Trophoblast cell (in vitro differentiated cells and primary cell): ENCODE measurements at regions not wholly inside any gene's neighbourhood (a gene's known extent, or its start where the extent isn't known, plus 50 kb on each side); places are given as distances from the start of the nearest gene placed in this dataset.
"Not testable (repeated sequence)": the region's sequence is repeated elsewhere in the genome, so short reads cannot be mapped to it uniquely, and the experiment has no call there.

ENCODE experiments used
- DNase-seq, 2 donors: peaks; one replicate each; pipeline ENCODE4 v3.0.0-alpha.2; 2016
- H2AFZ ChIP-seq: 2 replicates; pipeline ENCODE4 v1.6.1; 2013; ENCODE audit warnings: low read length, moderate library complexity, mild to moderate bottlenecking; ENCODE audit not compliant: insufficient read depth, poor library complexity
- H2AK5ac ChIP-seq: 2 replicates; pipeline ENCODE4 v1.6.1; 2013; ENCODE audit warnings: mild to moderate bottlenecking, low read length
- H2BK120ac ChIP-seq: 2 replicates; pipeline ENCODE4 v1.6.1; 2013; ENCODE audit warnings: low read length, mild to moderate bottlenecking, moderate library complexity; ENCODE audit not compliant: insufficient read depth, poor library complexity
- H2BK12ac ChIP-seq: 2 replicates; pipeline ENCODE4 v1.6.1; 2013; ENCODE audit warnings: mild to moderate bottlenecking, low read length, moderate library complexity
- H2BK5ac ChIP-seq: 2 replicates; pipeline ENCODE4 v1.6.1; 2013; ENCODE audit warnings: low read length, low read depth, moderate library complexity, mild to moderate bottlenecking; ENCODE audit not compliant: poor library complexity
- H3K14ac ChIP-seq: 2 replicates; pipeline ENCODE4 v1.6.1; 2013; ENCODE audit warnings: mild to moderate bottlenecking, low read length
- H3K18ac ChIP-seq: 2 replicates; pipeline ENCODE4 v1.6.1; 2013; ENCODE audit warnings: mild to moderate bottlenecking, low read length
- H3K23ac ChIP-seq: 2 replicates; pipeline ENCODE4 v1.6.1; 2013; ENCODE audit warnings: low read length
- H3K27ac ChIP-seq: 2 replicates; pipeline ENCODE4 v1.5.1; 2013; ENCODE audit warnings: low read depth, mild to moderate bottlenecking, inconsistent platforms, low read length, moderate library complexity
- H3K27me3 ChIP-seq: 2 replicates; pipeline ENCODE4 v1.6.1; 2013; ENCODE audit warnings: inconsistent platforms, mild to moderate bottlenecking, low read length, moderate library complexity; ENCODE audit not compliant: insufficient read depth
- H3K36me3 ChIP-seq, 2 experiments: 1 replicate in 1 of 2; 2 replicates in 1 of 2; pipeline ENCODE4 v1.6.1; 2013; ENCODE audit warnings: low read length in 2 of 2, mild to moderate bottlenecking in 2 of 2, moderate library complexity in 1 of 2; ENCODE audit not compliant: insufficient read depth in 2 of 2, control insufficient read depth in 1 of 2
- H3K4ac ChIP-seq: 2 replicates; pipeline ENCODE4 v1.6.1; 2013; ENCODE audit warnings: low read depth, mild to moderate bottlenecking, low read length, moderate library complexity
- H3K4me1 ChIP-seq, 2 experiments: 1 replicate in 1 of 2; 2 replicates in 1 of 2; pipeline ENCODE4 v1.6.1; 2013; ENCODE audit warnings: low read length in 2 of 2, mild to moderate bottlenecking in 2 of 2, moderate library complexity in 1 of 2; ENCODE audit not compliant: insufficient read depth in 2 of 2, control insufficient read depth in 1 of 2
- H3K4me2 ChIP-seq: 2 replicates; pipeline ENCODE4 v1.6.1; 2013; ENCODE audit warnings: inconsistent platforms, mild to moderate bottlenecking, low read length, moderate library complexity
- H3K4me3 ChIP-seq: 2 replicates; pipeline ENCODE4 v1.5.1; 2013; ENCODE audit warnings: mild to moderate bottlenecking, low read depth, low read length, inconsistent platforms
- H3K79me1 ChIP-seq: one replicate; pipeline ENCODE4 v1.6.1; 2013; ENCODE audit warnings: low read length
- H3K79me2 ChIP-seq: 2 replicates; pipeline ENCODE4 v1.6.1; 2013; ENCODE audit warnings: low read length, mild to moderate bottlenecking; ENCODE audit not compliant: control insufficient read depth, insufficient read depth, poor library complexity
- H3K9ac ChIP-seq: 2 replicates; pipeline ENCODE4 v1.6.1; 2013; ENCODE audit warnings: mild to moderate bottlenecking, low read length
- H3K9me3 ChIP-seq: 2 replicates; pipeline ENCODE4 v1.6.1; 2013; ENCODE audit warnings: low read depth, mild to moderate bottlenecking, control low read depth, inconsistent platforms, low read length; ENCODE audit not compliant: insufficient read depth
- H4K12ac ChIP-seq: 2 replicates; pipeline ENCODE4 v1.6.1; 2013; ENCODE audit warnings: low read depth, mild to moderate bottlenecking, low read length, moderate library complexity
- H4K8ac ChIP-seq: 2 replicates; pipeline ENCODE4 v1.6.1; 2013; ENCODE audit warnings: low read depth, mild to moderate bottlenecking, low read length, moderate library complexity
- H4K91ac ChIP-seq: one replicate; pipeline ENCODE4 v1.6.1; 2013; ENCODE audit warnings: low read depth, mild to moderate bottlenecking, low read length, moderate library complexity
- WGBS: extraction: QIAGEN DNeasy Blood & Tissue Kit; methylation state at CpG from one replicate; pipeline ENCODE4 v1.1.7; 2013; ENCODE audit warnings: missing lambda C conversion rate; ENCODE audit not compliant: insufficient read length, insufficient coverage; ENCODE audit errors: extremely low coverage; 5-methylcytosine and 5-hydroxymethylcytosine counted together

DNA sequence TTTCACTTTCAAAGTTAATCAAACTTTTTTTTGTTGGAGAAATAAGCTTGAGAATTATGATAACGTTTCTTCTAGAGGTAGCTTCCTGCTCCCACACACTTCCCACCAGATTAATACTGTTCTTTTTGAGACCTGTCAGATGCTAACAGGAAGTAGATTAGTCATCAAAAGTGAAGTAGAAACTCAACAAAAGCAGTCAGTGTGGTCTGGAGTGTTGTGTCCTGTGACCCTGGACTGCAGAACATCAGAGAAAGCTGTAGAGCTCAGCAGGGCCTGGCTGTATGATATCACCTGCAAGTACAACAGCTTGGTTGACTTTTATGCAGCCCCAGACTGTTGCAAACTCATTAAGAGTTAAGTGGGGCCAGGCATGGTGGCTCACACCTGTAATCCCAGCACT is 495.7 kb upstream of the CYLC2 start:
- no peak overlapping the region for H4K12ac ChIP-seq
- no peaks in the 10 kb centered on the region for H3K9me3 ChIP-seq
- no peak overlapping the region for H3K23ac ChIP-seq
- H3K27ac ChIP-seq: no peak overlapping the region
- no peak overlapping the region for H2BK5ac ChIP-seq
- no peak overlapping the region for H4K91ac ChIP-seq
- no peaks in the 10 kb centered on the region for H3K36me3 ChIP-seq
- no peaks in the 10 kb centered on the region for H3K79me1 ChIP-seq
- no peak overlapping the region for H4K8ac ChIP-seq
- no peak overlapping the region for H3K9ac ChIP-seq
- no peaks in the 10 kb centered on the region for H3K79me2 ChIP-seq
- no peak overlapping the region for H2AK5ac ChIP-seq
- H3K4ac ChIP-seq: no peak overlapping the region
- no peak overlapping the region for H3K4me2 ChIP-seq
- no peaks in the 10 kb centered on the region for H3K4me1 ChIP-seq
- WGBS: no CpG with 5 or more reads among the region's 1 CpG
- no peak overlapping the region for H3K14ac ChIP-seq
- no peak overlapping the region for H3K18ac ChIP-seq
- no peak overlapping the region for H2BK120ac ChIP-seq
- H3K27me3 ChIP-seq: no peaks in the 10 kb centered on the region
- DNase-seq: no peak
- no peak overlapping the region for H2BK12ac ChIP-seq
- no peak overlapping the region for H2AFZ ChIP-seq
- no peak overlapping the region for H3K4me3 ChIP-seq

GRCh38 chr9:102497709-102498108 is 497.4 kb upstream of the CYLC2 start:
- no peaks in the 10 kb centered on the region for H3K4me1 ChIP-seq
- DNase-seq: no peak
- H3K23ac ChIP-seq: no peak overlapping the region
- no peak overlapping the region for H2BK120ac ChIP-seq
- H2AK5ac ChIP-seq: no peak overlapping the region
- no peaks in the 10 kb centered on the region for H3K9me3 ChIP-seq
- WGBS: no CpG with 5 or more reads among the region's 9 CpGs
- H3K4me2 ChIP-seq: no peak overlapping the region
- H4K91ac ChIP-seq: no peak overlapping the region
- H3K4ac ChIP-seq: no peak overlapping the region
- no peak overlapping the region for H4K12ac ChIP-seq
- no peak overlapping the region for H3K9ac ChIP-seq
- no peak overlapping the region for H2BK12ac ChIP-seq
- no peak overlapping the region for H3K14ac ChIP-seq
- H3K36me3 ChIP-seq: no peaks in the 10 kb centered on the region
- no peaks in the 10 kb centered on the region for H3K79me1 ChIP-seq
- H3K18ac ChIP-seq: no peak overlapping the region
- no peak overlapping the region for H4K8ac ChIP-seq
- H3K79me2 ChIP-seq: no peaks in the 10 kb centered on the region
- no peak overlapping the region for H2AFZ ChIP-seq
- H3K4me3 ChIP-seq: no peak overlapping the region
- no peak overlapping the region for H3K27ac ChIP-seq
- H3K27me3 ChIP-seq: no peaks in the 10 kb centered on the region
- H2BK5ac ChIP-seq: no peak overlapping the region

- H3K27ac ChIP-seq, H3K9ac ChIP-seq, H3K9me3 ChIP-seq, H4K91ac ChIP-seq, H3K18ac ChIP-seq, H4K12ac ChIP-seq, H3K4me2 ChIP-seq, H2BK5ac ChIP-seq, H3K14ac ChIP-seq, H2AFZ ChIP-seq, H2AK5ac ChIP-seq, H4K8ac ChIP-seq, H3K79me1 ChIP-seq, H3K23ac ChIP-seq, DNase-seq, H2BK12ac ChIP-seq, H3K27me3 ChIP-seq, H2BK120ac ChIP-seq, H3K4me1 ChIP-seq, H3K79me2 ChIP-seq, H3K4ac ChIP-seq, H3K36me3 ChIP-seq, H3K4me3 ChIP-seq: not testable (repeated sequence)
- WGBS: no CpG with 5 or more reads among the region's 25 CpGs
These were observed 508.2 kb upstream of the CYLC2 start for GRCh38 chr9:102486976-102487375.

GRCh38 chr9:102483651-102484050 is 511.5 kb upstream of the CYLC2 start:
- H3K23ac ChIP-seq: no peak overlapping the region
- no CpG with 5 or more reads among the region's 1 CpG for WGBS
- H3K27me3 ChIP-seq: peaks cover 2% of the 10 kb centered on the region
- H4K91ac ChIP-seq: no peak overlapping the region
- H3K36me3 ChIP-seq: no peaks in the 10 kb centered on the region
- H4K12ac ChIP-seq: no peak overlapping the region
- no peak overlapping the region for H4K8ac ChIP-seq
- H3K79me2 ChIP-seq: no peaks in the 10 kb centered on the region
- no peak for DNase-seq
- H2BK5ac ChIP-seq: no peak overlapping the region
- H3K4ac ChIP-seq: no peak overlapping the region
- no peak overlapping the region for H2AFZ ChIP-seq
- H3K9ac ChIP-seq: no peak overlapping the region
- H3K79me1 ChIP-seq: no peaks in the 10 kb centered on the region
- H3K4me3 ChIP-seq: no peak overlapping the region
- H3K9me3 ChIP-seq: no peaks in the 10 kb centered on the region
- no peak overlapping the region for H3K14ac ChIP-seq
- no peak overlapping the region for H3K4me2 ChIP-seq
- H2BK120ac ChIP-seq: no peak overlapping the region
- no peaks in the 10 kb centered on the region for H3K4me1 ChIP-seq
- H2AK5ac ChIP-seq: no peak overlapping the region
- H3K18ac ChIP-seq: no peak overlapping the region
- H2BK12ac ChIP-seq: no peak overlapping the region
- no peak overlapping the region for H3K27ac ChIP-seq
